ENCODE measurements at regions not wholly inside any gene's neighbourhood (a gene's known extent, or its start where the extent isn't known, plus 50 kb on each side); places are given as distances from the start of the nearest gene placed in this dataset.
A peak's percentile ranks its signal among the peaks of the same experiment; 100 is the strongest.

DNA sequence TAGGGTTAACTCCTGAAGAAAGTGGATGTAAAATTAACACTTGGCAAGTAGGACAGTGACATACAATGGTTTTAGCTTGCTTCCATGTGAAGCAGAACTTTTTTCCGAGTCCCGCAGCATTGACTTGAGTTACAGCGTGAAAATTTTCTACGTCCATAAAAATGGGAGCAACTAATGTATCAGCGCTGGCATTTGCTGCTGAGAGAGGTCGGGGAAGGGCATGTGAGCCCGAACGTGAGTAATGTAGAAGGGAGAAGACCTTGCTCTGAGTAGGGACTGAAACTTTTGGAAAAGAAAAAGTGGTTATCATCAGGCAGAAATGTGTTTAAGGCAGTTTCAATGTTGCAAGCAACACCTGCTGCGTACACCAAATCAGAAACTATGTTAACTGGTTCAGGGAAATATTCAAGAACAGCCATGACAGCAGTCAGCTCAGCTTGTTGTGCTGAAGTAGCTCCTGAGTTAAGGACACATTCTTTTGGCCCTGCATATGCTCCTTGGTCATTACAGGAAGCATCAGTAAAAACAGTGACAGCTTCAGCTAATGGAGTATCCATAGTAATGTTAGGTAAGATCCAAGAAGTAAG lies 70.9 kb upstream of the ARL4D start:
- Mint-ChIP-seq H3K4me3 (no peak overlapping the region), H3K27ac (no peak overlapping the region), H3K4me1 (peaks cover 0 to 6% of the 10 kb centered on the region in 2 donors), H3K36me3 (no peaks in the 10 kb centered on the region), H3K27me3 (ENCODE audit: low read depth in 3 of 3) (peaks cover 0 to 3% (median 2%) of the 10 kb centered on the region in 3 donors), H3K9me3 (no peaks in the 10 kb centered on the region)
- no peak for DNase-seq

DNA sequence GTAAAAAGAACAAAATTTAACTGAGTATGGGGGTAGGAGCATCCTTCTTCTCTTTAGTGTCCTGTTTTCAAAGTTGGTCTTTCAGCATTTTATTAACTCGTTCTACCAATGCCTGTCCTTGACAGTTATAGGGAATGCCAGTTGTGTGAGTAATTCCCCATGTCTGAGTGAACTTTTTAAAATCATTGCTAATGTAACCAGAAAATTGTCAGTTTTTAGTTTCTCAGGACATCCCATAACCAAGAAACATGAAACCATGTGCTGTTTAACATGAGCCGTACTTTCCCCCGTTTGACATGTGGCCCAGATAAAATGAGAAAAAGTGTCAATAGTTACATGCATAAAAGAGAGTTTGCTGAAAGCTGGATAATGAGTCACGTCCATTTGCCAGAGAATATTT lies 71.4 kb upstream of the ARL4D start:
- no peak overlapping the region for H3K27ac Mint-ChIP-seq
- no peak overlapping the region for H3K4me3 Mint-ChIP-seq
- H3K36me3 Mint-ChIP-seq: no peaks in the 10 kb centered on the region
- DNase-seq: no peak
- peaks cover 0 to 6% of the 10 kb centered on the region in 2 donors for H3K4me1 Mint-ChIP-seq
- H3K9me3 Mint-ChIP-seq: no peaks in the 10 kb centered on the region
- H3K27me3 Mint-ChIP-seq (ENCODE audit: low read depth in 3 of 3): peaks cover 0 to 3% (median 2%) of the 10 kb centered on the region in 3 donors

DNA sequence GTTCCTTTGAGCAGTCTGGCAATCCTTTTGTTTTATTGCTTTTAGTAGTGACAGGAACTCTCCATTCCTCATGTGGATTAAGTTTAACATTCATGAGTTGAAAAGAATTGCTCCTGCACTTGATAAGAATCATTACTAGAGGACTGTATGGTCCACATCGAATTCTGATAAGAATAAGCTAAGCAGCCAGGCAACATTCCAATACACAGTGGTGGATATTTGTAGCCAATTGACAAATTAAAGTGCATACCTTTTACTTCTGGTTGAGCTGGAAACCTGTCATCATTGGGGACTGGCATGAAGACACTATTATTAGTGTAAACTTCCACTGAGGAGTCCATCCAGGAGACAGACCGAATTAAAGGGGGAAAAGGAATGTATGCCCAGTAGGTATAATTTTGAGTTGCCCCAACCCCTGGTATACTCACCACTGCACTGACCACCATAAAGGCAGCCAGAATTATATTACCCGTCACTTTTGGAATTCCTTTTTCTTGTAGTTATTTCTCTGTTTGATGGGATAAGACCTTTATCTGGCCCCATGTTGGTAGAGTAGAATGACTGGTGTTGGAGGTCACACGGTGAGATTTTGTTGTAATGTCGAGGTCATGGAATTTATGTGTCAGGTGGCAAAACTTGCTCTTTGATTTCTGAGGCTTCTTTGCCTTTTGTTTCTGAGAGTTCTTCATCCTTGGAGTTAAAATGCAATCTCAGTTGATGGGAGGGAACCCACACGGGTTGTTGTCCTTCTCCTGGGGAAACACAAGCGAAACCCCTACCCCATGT lies 72.1 kb upstream of the ARL4D start:
- Mint-ChIP-seq H3K27ac (no peak overlapping the region), H3K9me3 (no peaks in the 10 kb centered on the region), H3K36me3 (no peaks in the 10 kb centered on the region), H3K4me3 (no peak overlapping the region), H3K4me1 (peaks cover 0 to 6% of the 10 kb centered on the region in 2 donors), H3K27me3 (ENCODE audit: low read depth in 3 of 3) (peaks cover 0 to 4% (median 2%) of the 10 kb centered on the region in 3 donors)
- no peak for DNase-seq

DNA sequence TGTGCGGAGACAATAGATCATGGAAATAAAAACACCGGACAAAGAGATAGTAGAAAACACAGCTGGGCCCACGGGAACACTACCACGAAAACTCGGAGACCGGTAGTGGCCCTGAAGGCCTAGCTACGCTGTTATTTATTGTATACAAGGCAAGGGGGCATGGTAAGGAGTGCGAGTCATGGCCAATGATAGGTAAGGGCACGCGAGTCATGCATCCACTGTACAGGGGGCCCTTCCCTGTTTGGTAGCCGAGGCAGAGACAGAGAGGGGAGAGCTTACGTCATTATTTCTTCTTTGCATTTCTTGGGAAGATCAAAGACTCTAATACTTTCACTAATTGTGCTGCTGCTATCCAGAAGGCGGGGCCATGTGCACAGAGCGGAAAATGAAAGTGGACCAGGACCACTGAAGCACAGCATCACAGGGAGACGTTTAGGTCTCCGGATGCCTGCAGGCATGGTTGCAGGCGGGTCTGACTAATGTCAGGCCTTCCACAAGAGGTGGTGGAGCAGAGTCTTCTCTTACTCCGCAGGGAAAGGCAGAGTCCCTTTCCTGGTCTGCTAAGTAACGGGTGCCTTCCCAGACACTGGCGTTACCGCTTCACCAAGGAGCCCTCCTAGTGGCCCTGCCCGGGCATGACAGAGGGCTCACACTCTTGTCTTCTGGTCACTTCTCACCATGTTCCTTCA lies 74.4 kb upstream of the ARL4D start:
- DNase-seq: no peak
- Mint-ChIP-seq H3K27ac (no peak overlapping the region), H3K4me3 (no peak overlapping the region), H3K36me3 (no peaks in the 10 kb centered on the region), H3K4me1 (peaks cover 0 to 6% of the 10 kb centered on the region in 2 donors), H3K9me3 (no peaks in the 10 kb centered on the region), H3K27me3 (ENCODE audit: low read depth in 3 of 3) (peaks cover 0 to 5% (median 2%) of the 10 kb centered on the region in 3 donors)

DNA sequence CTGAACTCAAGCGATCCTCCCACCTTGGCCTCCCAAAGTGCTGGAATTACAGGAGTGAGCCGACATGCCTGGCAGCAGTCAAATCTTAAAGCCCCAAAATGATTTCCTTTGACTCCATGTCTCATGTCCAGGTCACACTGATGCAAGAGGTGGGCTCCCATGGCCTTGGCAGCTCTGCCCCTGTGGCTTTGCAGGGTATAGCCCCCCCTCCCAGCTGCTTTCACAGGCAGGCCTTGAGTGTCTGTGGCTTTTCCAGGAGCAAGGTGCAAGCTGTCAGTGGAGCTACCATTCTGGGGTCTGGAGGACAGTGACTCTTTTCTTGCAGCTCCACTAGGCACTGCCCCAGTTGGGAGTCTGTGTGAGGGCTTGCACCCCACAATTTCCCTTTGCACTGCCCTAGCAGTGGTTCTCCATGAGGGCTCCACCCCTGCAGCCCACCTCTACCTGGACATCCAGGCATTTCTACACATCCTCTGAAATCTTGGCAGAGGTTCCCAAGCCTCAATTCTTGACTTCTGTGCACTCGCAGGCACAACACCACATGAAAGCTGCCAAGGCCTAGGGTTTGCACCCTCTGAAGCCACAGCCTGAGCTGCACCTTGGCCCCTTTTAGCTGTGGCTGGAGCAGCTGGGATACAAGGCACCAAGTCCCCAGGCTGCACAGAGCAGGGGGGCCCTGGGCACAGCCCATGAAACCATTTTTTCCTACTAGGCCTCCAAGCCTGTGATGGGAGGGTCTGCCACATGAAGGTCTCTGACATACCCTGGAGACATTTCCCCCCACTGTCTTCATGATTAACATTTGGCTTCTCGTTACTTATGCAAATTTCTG lies 79.3 kb upstream of the ARL4D start:
- no peak for DNase-seq
- Mint-ChIP-seq H3K4me3 (no peak overlapping the region), H3K4me1 (peaks cover 4 to 13% of the 10 kb centered on the region in 2 donors), H3K27me3 (ENCODE audit: low read depth in 3 of 3) (peaks cover 2 to 3% (median 3%) of the 10 kb centered on the region in 3 donors), H3K27ac (peak overlapping the region in 1 of 6 donors; percentile 20), H3K9me3 (peaks cover 0 to 2% (median 0%) of the 10 kb centered on the region in 6 donors), H3K36me3 (no peaks in the 10 kb centered on the region)

DNA sequence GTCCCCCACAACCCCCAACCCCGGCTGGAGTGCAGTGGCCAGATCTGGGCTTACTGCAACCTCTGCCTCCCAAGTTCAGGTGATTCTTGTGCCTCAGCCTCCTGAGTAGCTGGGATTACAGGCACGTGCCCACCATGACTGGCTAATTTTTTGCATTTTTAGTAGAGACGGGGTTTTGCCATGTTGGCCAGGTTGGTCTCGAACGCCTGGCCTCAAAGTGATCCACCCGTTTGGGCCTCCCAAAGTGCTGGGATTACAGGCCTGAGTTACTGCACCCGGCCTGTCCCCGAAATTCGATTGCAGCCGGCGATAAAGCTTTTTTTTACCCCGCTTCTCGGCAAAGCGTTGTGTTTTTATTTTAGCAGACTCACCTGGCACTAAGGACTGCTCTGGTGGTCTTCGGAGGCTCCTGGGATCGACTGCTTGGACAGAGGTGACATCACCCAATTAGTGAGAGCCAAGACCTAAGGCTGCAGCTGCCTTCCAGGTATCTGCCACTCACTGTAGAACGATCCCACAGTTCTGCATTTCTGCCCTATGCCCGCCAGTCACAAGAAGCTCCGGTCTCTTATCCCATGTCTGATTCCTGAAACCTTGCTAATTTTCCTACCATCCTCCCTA lies 82.2 kb upstream of the ARL4D start:
- H3K9me3 Mint-ChIP-seq: peaks cover 0 to 2% (median 0%) of the 10 kb centered on the region in 6 donors
- H3K36me3 Mint-ChIP-seq: no peaks in the 10 kb centered on the region
- peak; percentile 25 to 46 (median 43) for DNase-seq
- peaks cover 4 to 8% of the 10 kb centered on the region in 2 donors for H3K4me1 Mint-ChIP-seq
- peak overlapping the region in 3 of 5 donors; percentile 7 to 46 (median 20) for H3K4me3 Mint-ChIP-seq
- peak overlapping the region in 4 of 6 donors; percentile 8 to 86 (median 46) for H3K27ac Mint-ChIP-seq
- peaks cover 2 to 3% (median 3%) of the 10 kb centered on the region in 3 donors for H3K27me3 Mint-ChIP-seq (ENCODE audit: low read depth in 3 of 3)

DNA sequence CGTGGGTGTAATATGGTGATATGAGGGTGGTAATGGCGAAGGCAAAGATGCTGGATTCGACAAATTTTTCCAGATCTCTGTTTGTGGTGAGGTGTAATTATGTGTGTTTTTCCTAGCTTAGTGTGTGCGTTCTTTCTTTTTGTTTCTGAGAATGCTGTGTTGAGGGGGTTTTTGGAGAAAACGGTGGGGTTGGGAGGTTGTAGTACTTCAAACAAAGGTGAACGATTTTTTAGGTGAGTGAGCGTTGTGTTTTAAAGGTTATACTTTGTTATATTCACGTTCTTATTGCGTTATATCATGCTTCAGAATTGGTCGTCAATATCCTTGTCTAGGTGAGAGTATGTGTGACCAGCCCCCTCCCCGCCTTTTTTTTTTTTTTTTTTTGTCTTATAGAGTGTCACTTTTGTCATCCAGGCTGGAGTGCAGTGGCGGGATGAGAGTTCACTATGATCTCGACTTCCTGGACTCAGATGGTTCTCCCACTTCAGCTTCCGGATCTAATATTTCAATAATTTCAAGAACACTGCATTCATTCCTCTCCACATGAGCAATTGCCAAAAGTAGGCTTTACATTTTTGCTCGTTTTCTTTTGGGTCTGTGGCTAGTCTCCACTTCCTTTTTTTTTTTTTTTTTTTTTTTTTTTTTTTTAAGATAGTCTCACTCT lies 82.2 kb upstream of the RNU2-1 start:
- peaks cover 0 to 2% (median 0%) of the 10 kb centered on the region in 6 donors for H3K9me3 Mint-ChIP-seq
- no peaks in the 10 kb centered on the region for H3K36me3 Mint-ChIP-seq
- H3K4me3 Mint-ChIP-seq: no peak overlapping the region
- H3K27ac Mint-ChIP-seq: no peak overlapping the region
- DNase-seq: no peak
- peaks cover 2 to 3% (median 3%) of the 10 kb centered on the region in 3 donors for H3K27me3 Mint-ChIP-seq (ENCODE audit: low read depth in 3 of 3)
- H3K4me1 Mint-ChIP-seq: peaks cover 4 to 8% of the 10 kb centered on the region in 2 donors

DNA sequence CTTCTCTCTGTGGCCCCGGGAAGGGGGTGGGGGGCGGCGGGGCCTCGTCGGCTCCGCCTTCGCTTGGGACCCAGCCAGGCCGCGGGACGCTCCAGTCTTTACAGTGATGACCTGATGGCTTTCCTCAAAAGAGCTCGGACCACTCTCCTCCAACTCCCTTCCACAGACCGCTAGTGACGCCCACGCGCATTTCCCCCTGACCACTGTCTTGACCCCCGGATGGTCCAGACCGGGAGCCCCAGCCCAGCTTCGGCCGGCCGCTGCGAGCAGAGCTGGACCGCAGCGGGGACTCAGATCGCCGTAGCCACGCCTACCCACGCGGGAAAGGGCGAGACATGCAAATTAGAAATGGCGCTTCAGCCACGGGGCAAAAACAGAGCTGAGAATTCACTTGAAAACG lies 81.6 kb upstream of the RNU2-1 start:
- Mint-ChIP-seq H3K36me3 (no peaks in the 10 kb centered on the region), H3K4me3 (no peak overlapping the region), H3K9me3 (peaks cover 0 to 2% (median 0%) of the 10 kb centered on the region in 6 donors), H3K27ac (no peak overlapping the region), H3K4me1 (peaks cover 4 to 8% of the 10 kb centered on the region in 2 donors), H3K27me3 (ENCODE audit: low read depth in 3 of 3) (peaks cover 2 to 3% (median 3%) of the 10 kb centered on the region in 3 donors)
- no peak for DNase-seq

DNA sequence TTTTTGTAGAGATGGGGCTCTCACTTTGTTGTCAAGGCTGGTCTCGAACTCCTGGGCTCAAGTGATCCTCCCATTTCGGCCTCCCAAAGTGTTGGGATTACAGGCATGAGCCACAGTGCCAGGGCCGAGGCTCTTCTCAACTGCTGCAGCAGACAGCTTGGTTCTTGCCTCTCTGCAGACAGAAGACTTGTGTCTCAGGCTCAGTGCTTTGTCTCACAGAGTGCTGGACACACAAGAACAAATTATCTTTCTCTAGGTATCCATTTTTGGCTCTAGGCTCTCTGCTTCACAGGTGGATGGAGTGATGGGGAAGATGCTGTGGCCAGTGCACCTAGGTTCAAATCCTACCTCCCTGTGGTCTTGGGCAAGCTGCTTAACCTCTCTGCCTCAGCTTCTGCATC lies 80.8 kb upstream of the RNU2-1 start:
- H3K27ac Mint-ChIP-seq: no peak overlapping the region
- H3K36me3 Mint-ChIP-seq: no peaks in the 10 kb centered on the region
- H3K4me1 Mint-ChIP-seq: peaks cover 4 to 8% of the 10 kb centered on the region in 2 donors
- H3K27me3 Mint-ChIP-seq (ENCODE audit: low read depth in 3 of 3): peaks cover 2 to 3% (median 3%) of the 10 kb centered on the region in 3 donors
- H3K9me3 Mint-ChIP-seq: peaks cover 0 to 2% (median 0%) of the 10 kb centered on the region in 6 donors
- H3K4me3 Mint-ChIP-seq: peak overlapping the region in 1 of 5 donors; percentile 9
- no peak for DNase-seq

DNA sequence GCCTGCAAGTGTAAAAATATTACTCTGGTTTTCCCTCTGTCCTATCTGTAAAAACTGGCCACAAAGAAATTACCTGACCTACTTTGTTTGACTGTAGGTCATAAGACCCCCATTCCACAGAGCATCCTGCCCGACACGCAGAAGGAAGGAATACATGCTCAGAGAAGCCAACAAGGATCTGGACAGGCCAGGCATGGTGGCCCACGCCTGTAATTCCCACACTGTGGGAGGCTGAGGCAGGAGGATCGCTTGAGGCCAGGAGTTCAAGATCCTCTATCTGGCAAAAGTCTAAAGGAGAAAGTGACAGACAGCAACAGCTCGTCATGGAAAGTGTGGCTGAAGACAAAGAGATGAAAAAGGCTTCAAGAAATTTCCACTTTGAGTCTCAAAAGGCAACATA lies 78.2 kb upstream of the RNU2-1 start:
- no peak overlapping the region for H3K27ac Mint-ChIP-seq
- H3K4me3 Mint-ChIP-seq: no peak overlapping the region
- DNase-seq: no peak
- H3K4me1 Mint-ChIP-seq: peaks cover 0 to 4% of the 10 kb centered on the region in 2 donors
- H3K27me3 Mint-ChIP-seq (ENCODE audit: low read depth in 3 of 3): peaks cover 0 to 2% (median 0%) of the 10 kb centered on the region in 3 donors
- no peaks in the 10 kb centered on the region for H3K36me3 Mint-ChIP-seq
- no peaks in the 10 kb centered on the region for H3K9me3 Mint-ChIP-seq

DNA sequence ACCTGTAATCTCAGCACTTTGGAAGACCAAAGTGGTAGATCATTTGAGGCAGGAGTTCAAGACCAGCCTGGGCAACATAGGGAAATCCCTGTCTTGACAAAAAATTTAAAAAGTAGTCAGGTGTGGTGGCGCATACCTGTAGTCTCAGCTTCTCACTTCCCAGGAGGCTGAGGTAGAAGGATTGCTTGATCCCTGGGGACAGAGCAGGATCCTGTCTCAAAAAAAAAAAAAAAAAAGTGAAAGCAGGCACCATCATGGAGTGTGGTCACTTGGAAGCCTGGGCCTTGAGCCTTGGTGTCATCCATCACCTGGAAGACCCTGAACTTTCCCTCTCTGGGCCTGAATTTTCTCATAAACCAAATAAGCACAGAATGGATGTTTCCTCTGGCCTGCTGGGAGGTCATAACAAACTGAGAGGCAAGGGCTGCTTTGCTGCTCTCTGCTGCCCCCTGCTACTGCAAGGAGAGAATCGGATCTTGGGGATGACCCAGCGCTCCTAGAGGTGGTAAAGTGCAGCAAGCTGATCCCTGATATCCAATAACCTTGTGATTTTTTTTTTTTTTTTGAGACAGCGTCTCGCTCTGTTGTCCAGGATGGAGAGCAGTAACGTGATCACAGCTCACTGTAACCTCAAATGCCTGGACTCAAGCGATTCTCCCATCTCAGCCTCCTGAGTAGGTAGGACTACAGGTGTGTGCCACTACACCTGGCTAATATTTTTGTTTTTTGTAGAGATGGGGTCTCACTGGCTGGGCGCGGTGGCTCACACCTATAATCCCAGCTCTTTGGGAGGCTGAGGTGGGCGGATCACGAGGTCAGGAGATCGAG lies 75.9 kb upstream of the RNU2-1 start:
- Mint-ChIP-seq H3K27me3 (ENCODE audit: low read depth in 3 of 3) (peaks cover 0 to 1% (median 0%) of the 10 kb centered on the region in 3 donors), H3K27ac (no peak overlapping the region), H3K4me1 (no peaks in the 10 kb centered on the region), H3K9me3 (no peaks in the 10 kb centered on the region), H3K4me3 (no peak overlapping the region), H3K36me3 (no peaks in the 10 kb centered on the region)
- DNase-seq: peak in 2 of 3 donors; percentile 14 to 15

DNA sequence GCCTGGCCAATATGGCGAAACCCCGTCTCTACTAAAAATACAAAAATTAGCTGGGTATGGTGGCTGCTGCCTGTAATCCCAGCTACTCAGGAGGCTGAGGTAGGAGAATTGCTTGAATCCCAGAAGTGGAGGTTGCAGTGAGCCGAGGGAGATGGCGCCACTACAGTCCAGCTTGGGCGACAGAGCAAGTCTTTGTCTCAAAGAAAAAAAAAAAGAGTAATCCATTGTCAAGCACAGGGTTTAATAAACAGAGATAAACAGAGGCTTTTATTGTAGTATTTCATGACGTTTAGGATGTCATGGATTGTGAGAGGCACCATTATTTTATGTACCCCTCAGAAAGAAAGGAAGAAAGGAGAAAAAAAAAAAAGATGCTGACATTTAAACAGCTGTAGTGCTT lies 75.2 kb upstream of the RNU2-1 start:
- Mint-ChIP-seq H3K36me3 (no peaks in the 10 kb centered on the region), H3K4me1 (no peaks in the 10 kb centered on the region), H3K4me3 (no peak overlapping the region), H3K27ac (peak overlapping the region in 1 of 6 donors; percentile 32), H3K9me3 (no peaks in the 10 kb centered on the region), H3K27me3 (ENCODE audit: low read depth in 3 of 3) (peaks cover 0 to 1% (median 0%) of the 10 kb centered on the region in 3 donors)
- DNase-seq: no peak

All from immature natural killer cell (primary cell).